HG02588 (cell line): ENCODE measurements at regions not wholly inside any gene's neighbourhood (a gene's known extent, or its start where the extent isn't known, plus 50 kb on each side); places are given as distances from the start of the nearest gene placed in this dataset.

ENCODE experiments used
- ATAC-seq: cut with Tn5 transposase; IDR thresholded peaks from one replicate; pipeline ENCODE4 v1.9.1; 2021; ENCODE audit warnings: mild to moderate bottlenecking, moderate library complexity; ENCODE audit not compliant: unreplicated experiment

DNA sequence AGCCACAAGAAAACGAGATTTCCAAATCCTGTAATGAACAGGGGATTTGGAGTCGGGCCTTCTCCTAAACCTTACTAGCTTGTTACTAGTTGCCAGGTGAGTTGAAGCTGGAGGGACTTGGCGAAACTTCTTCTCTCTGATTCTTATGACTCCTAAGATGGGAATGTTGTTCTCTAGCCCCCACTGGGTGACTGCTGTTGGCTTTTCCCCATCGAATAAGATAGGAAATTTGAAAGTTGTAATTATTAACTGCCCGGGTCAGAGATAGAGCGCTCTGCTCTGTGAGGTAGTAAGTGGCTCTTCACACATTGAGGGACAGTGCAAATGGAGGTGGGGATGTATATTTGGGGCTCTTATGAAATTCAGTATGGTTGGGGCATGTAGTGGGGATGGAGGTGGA, 111.2 kb upstream of the MBNL2 start:
- ATAC-seq = no peak

DNA sequence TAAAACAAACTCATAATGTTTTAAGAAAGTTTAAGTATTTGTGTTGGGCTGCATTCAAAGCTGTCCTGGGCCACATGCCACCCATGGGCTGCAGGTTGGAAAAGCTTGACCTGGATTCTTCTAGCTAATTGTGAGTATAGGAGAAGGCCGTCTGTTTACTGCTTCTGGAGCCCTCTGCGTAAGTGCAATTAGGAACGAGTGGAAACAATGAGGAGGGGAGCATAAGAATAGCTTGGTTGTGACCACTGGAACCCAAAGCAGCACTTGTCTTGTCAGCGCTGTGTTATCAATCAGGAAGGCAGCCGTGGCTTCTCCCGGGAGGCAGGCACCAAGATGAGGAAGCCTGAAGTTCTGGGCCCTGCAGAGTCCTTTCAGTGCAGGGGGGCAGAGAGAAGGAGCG, 110.4 kb upstream of the MBNL2 start:
- no peak for ATAC-seq

DNA sequence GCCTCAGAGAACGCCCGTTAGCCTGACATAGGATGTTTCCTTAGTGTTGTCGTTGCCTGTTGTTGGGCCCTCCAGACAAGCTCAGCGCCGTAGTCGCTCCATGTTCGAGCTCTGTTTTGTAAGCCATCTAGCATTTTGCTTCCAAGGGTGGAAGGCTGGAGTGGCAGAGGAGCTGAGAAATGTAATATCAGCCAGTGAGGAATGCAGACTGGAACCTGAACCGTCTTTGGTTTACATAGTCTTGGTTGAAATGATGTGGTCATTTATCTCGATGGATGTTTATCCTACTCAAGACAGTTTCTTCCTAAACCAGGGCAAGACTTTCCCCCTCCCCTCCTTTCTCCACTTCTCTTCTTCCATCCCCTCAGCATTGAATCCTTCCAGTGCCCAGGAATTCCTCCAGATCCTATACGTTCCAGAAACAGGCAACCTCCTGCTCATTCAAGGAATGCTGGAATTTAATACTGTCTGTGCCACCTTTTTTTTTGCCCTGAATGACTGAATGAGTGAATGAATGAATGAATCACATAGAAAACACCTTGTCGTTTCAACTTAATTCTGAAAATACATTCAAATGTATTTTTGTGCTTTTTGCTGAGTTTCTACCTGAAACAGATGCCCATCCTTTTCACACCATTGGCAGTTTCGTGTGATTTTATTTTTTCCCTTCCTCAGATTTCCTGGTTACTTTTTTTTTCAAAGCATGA, 109.5 kb upstream of the MBNL2 start:
- ATAC-seq = no peak

GRCh38 chr13:97113231-97114001, 108.7 kb upstream of the MBNL2 start:
- ATAC-seq = no peak

- no peak for ATAC-seq
These were observed 107.5 kb upstream of the MBNL2 start for GRCh38 chr13:97114651-97115050.

DNA sequence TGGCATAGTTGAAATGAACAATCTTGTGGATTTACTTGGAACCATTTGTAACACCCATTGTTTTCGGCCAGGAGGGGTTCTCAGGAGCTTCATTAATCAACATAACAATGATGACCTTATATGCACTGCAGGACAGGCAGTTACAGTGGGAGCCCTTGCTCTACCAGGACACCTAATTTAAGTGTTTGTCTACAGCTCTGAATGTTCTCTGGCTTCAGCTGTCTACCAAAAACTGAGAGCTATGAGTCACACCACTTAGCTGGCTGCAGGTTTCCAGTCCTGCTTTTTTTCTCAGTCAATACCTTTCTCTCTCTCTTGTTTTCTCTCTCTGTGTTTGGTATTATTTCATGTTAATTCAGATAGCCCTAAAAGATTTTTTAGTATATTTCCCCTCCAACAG, 105.4 kb upstream of the MBNL2 start:
- ATAC-seq = peak; percentile 74

- no peak for ATAC-seq
These were observed 104.7 kb upstream of the MBNL2 start for GRCh38 chr13:97117388-97117910.

GRCh38 chr13:97119943-97120342, 102.2 kb upstream of the MBNL2 start:
- no peak for ATAC-seq

DNA sequence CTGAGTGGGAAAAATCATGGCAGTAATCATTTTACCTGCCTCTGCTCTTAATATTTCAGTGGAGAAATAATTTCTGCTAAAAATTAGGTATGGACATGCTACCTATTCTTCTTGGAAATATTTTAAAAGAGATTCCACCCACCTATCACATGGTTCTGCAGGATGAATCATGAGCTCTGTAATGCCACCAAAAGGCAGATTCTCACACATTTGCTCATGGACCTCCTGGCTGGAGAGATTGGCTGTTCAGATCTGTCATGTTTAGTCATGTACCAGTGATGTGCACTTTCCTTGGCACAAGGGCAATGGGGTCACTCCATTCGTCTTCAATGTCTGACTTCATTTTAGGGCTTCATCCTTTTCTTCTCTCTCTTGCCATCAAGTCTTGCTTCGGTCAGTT, 101.8 kb upstream of the MBNL2 start:
- no peak for ATAC-seq

DNA sequence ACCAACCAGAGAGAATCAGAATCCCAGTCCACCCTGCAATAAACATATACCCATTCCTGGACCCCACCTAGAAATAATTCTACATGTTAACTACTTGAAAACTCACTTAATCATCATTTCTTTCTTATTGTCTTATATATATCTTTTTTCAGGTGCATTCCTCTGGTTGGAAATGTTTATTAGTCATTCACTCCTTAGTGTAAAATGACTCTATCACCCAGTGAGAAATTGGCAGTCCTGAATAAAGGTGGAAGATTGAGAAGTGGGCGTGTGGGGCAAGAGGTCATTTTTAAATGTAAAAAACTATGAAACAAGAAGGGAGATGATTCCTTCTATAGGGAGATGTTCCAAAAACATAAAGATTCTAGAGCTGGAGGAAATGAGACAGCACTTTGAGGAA, 101.2 kb upstream of the MBNL2 start:
- no peak for ATAC-seq

- ATAC-seq = no peak
These were observed 100.2 kb upstream of the MBNL2 start for GRCh38 chr13:97121894-97122293.

GRCh38 chr13:97122381-97122996, 99.6 kb upstream of the MBNL2 start:
- ATAC-seq = no peak

DNA sequence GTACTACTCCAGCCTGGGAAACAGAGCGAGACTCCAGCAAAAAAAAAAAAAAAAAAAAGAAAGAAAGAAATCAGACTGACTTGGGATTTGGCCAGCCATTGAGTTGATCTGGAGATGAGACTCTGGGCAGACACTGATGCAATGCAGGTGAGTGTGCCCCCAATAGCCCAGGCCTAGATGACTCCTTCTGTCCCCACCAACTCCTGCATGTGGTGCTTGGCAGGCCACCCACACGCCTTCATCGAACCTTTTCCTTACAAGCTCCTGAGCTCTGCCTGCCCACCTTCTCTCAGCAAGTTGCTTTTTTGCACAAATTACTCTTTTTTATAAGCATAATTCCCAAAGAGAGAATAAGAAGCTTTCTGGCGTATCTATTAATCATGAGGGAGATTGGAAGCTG, 97.9 kb upstream of the MBNL2 start:
- ATAC-seq = no peak

DNA sequence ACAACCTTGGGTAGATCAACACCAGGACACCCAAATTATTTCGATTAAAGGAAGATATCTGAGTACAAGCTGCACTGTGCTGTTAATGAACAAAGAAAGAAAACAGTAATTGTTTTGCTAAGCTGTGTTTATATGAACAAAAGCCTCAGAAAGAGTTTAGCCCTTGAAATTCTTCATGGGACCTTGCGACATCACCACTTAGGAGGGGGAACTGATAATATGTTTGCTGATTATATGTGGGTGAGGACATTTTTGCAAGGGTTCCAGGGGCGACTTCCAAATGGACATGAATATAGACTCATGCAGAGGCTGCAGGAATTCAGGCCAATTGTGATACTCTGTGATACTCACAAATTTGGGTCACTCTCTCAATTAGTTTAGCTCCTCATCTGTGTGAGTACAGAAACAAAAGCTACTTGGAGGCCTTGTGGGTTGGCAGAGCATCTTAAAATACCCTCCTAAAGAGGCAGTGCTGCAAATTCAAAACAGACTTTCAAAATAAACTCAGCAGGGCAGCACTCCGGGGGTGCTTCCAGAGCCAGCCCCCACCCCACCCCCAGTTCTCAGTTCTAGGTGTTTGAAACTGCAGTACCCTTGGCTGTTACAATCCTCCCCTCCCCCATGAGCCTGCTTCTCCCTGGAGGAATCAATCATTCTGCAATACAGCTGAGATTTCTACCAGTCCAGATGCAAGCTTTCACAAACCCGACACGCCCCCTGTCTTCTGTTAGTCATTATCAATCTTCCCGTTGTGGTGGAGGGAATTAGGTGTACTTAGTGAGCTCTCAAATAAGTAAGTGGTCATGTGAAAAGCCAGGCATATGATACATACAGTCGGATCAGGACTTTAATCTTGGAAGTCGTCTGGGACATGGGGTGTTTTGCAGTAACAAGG, 97.0 kb upstream of the MBNL2 start:
- ATAC-seq = peak; percentile 43

DNA sequence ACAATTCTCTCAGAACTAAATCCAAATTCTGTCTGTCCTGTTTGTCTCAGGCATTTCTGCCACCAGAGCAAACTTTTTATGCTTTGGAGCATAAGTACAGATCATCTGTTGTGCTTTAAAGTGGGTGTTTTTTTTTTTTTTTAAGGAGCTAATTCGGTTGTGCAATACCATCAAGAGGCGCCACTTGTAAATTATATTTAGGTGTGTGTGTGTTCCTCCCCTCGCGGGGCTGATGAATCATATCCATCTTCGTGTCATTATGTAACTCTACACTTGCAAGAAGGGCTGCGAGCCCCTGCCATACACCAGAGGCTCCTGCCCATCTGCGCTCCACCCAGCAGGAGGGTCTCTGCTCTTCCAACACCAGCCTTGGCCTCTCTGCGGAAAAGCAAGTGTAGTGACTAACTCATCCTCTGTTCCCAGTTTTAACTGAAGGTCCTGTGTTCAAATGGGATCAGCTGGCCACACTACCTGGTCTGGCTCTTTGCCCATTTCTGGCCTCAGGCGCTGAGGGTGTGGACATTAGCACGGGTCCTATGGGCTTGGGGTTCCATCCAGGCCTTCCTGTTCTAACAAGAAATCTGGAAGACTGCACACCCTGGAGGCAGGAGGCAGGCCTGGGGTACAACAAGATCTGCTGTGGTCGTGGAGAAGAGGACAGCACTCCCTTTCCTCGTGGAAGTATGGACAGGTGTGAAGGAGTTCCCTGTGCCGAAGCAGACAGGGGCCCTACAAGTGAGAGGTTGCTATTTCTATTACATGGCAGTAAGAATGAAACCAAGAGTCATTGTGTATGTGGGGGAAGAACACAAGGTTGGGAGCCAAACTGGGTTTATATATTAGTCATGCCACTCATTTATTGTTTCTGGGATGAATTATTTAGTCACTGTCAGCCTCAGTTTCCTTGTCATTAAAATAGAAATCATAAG, 96.1 kb upstream of the MBNL2 start:
- peak; percentile 88 for ATAC-seq

DNA sequence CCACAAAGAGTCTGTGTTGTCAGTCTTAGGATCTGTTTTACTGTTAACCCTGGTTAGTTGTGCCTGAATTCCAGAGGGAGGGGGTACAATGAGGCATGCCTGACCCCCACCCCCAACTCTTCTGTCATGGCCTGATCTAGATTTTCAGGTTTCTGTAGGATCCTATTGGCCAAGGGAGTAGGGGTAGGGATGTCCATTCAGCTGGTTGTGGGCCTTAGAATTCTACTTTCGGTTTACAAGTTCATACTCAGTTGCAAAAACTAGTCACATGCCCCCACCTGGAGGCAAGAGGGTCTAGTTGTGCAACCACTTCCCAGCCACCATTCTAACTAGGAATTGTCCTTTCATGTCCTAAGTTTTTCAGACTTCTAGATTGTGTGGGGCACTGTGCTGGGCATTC, 94.3 kb upstream of the MBNL2 start:
- ATAC-seq = no peak

GRCh38 chr13:97130190-97130589, 91.9 kb upstream of the MBNL2 start:
- ATAC-seq = no peak

DNA sequence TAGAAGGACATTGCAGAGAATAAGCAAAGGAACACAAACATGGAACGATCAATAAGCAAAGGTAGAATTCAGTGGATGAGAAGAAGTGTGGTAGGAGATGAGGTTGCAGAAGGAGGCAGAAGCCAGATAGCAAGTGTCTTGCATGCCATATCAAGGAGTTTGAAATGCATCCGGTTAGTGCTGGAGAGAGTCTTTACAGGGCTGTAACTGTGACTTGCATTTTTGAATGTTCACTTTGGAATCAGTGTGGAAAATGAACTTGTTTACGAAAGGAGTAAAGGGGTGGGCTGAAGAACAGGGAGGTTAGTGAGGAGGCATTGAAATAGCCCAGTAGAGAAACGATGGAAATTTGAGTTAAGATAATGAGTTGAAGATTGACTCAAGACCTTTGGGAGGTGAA, 90.7 kb upstream of the MBNL2 start:
- no peak for ATAC-seq

- no peak for ATAC-seq
These were observed 88.6 kb upstream of the MBNL2 start for GRCh38 chr13:97133554-97133953.

DNA sequence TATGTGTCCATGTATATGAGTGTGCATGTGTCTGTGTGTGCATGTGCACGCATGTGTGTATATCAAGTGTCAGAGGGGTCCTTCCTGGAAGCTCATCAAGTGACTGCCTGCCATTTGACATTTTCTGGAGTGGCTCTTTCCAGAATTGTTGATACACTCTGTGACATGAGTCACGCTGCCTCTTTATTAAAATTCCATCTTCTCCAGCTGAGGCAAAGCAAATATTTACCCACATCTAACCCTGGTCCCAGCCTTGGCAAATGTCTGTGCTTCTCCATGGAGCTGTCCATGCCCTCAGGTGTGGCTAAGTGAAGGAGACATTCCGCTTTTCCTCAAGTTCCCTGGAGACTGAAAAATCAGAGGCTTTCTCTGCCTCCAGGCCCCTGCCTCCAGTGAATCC, 88.2 kb upstream of the MBNL2 start:
- no peak for ATAC-seq
